GM23338 (cell line): ENCODE measurements at regions not wholly inside any gene's neighbourhood (a gene's known extent, or its start where the extent isn't known, plus 50 kb on each side); places are given as distances from the start of the nearest gene placed in this dataset.

Experiments
- ATAC-seq: fragments of 200-7000 bp; cut with Tn5 transposase; 3 replicates; pipeline ENCODE4 v1.9.1; 2020
- DNase-seq: peaks from one replicate; pipeline ENCODE4 v3.0.0-alpha.2; 2015; ENCODE audit warnings: low spot score
- H2AFZ ChIP-seq: fragments of 200-600 bp; sonication (generic); 2 replicates; pipeline ENCODE4 v1.8.0; 2016; ENCODE audit warnings: antibody characterized with exemption, mild to moderate bottlenecking, moderate library complexity
- H3F3A ChIP-seq: fragments of 200-600 bp; sonication (generic); replicated peaks from 2 replicates; pipeline ENCODE4 v1.8.0; 2017; ENCODE audit warnings: antibody characterized with exemption, mixed run types, low read depth
- H3K27ac ChIP-seq: fragments of 200-600 bp; sonication (generic); 2 replicates; pipeline ENCODE4 v1.6.1; 2016; ENCODE audit warnings: low read depth
- H3K27me3 ChIP-seq: fragments of 200-600 bp; sonication (generic); 2 replicates; pipeline ENCODE4 v1.8.0; 2016; ENCODE audit warnings: mild to moderate bottlenecking, mixed run types, moderate library complexity; ENCODE audit not compliant: insufficient read depth
- H3K36me3 ChIP-seq: fragments of 200-600 bp; sonication (generic); 2 replicates; pipeline ENCODE4 v1.8.0; 2016; ENCODE audit warnings: mild to moderate bottlenecking; ENCODE audit not compliant: insufficient read depth
- H3K4me1 ChIP-seq: fragments of 200-600 bp; sonication (generic); 2 replicates; pipeline ENCODE4 v1.8.0; 2016; ENCODE audit warnings: mild to moderate bottlenecking, moderate library complexity; ENCODE audit not compliant: insufficient read depth
- H3K4me2 ChIP-seq: fragments of 200-600 bp; sonication (generic); 2 replicates; pipeline ENCODE4 v1.7.1; 2017; ENCODE audit warnings: mixed run types
- H3K4me3 ChIP-seq: fragments of 200-600 bp; sonication (generic); 2 replicates; pipeline ENCODE4 v1.6.1; 2016; ENCODE audit warnings: mixed run types
- H3K79me2 ChIP-seq: fragments of 200-600 bp; sonication (generic); replicated peaks from 2 replicates; pipeline ENCODE4 v1.8.0; 2017; ENCODE audit warnings: mild to moderate bottlenecking; ENCODE audit not compliant: insufficient read depth
- H3K9me2 ChIP-seq: fragments of 200-600 bp; sonication (generic); 2 replicates; pipeline ENCODE4 v1.8.0; 2017; ENCODE audit not compliant: insufficient read depth
- H4K20me1 ChIP-seq: fragments of 200-600 bp; sonication (generic); replicated peaks from 2 replicates; pipeline ENCODE4 v1.8.0; 2017; ENCODE audit warnings: mild to moderate bottlenecking; ENCODE audit not compliant: insufficient read depth
- H3K27ac Mint-ChIP-seq: 2 replicates; pipeline ENCODE4 v1.8.0; 2020; ENCODE audit warnings: inconsistent platforms, mild to moderate bottlenecking, moderate library complexity, mixed read lengths
- H3K27me3 Mint-ChIP-seq: 3 replicates; pipeline ENCODE4 v1.8.0; 2022; ENCODE audit warnings: low read depth, mild to moderate bottlenecking, moderate library complexity, mixed read lengths, inconsistent platforms; ENCODE audit not compliant: insufficient read depth, poor library complexity
- H3K36me3 Mint-ChIP-seq: 3 replicates; pipeline ENCODE4 v1.8.0; 2021; ENCODE audit warnings: low read depth, mild to moderate bottlenecking, inconsistent platforms, moderate library complexity, mixed read lengths
- H3K4me1 Mint-ChIP-seq: 3 replicates; pipeline ENCODE4 v1.8.0; 2020; ENCODE audit warnings: mild to moderate bottlenecking, inconsistent platforms, mixed read lengths
- H3K4me3 Mint-ChIP-seq: 3 replicates; pipeline ENCODE4 v1.8.0; 2021; ENCODE audit warnings: moderate library complexity, mild to moderate bottlenecking, inconsistent platforms, mixed read lengths
- H3K9me3 Mint-ChIP-seq: 3 replicates; pipeline ENCODE4 v1.8.0; 2020; ENCODE audit warnings: moderate library complexity, mild to moderate bottlenecking, inconsistent platforms, mixed read lengths
- EZH2 ChIP-seq: fragments of 200-600 bp; sonication (generic); IDR thresholded peaks from one replicate; pipeline ENCODE4 v1.8.0; 2017; ENCODE audit warnings: antibody characterized with exemption, mild to moderate bottlenecking, low read depth; ENCODE audit not compliant: unreplicated experiment
- EZH2phosphoT487 ChIP-seq: fragments of 200-600 bp; sonication (generic); IDR thresholded peaks from one replicate; pipeline ENCODE4 v1.8.1; 2018; ENCODE audit warnings: antibody characterized with exemption; ENCODE audit not compliant: unreplicated experiment
- JUNB ChIP-seq: IDR thresholded peaks from one replicate; pipeline ENCODE4 v1.6.1; 2016; ENCODE audit warnings: antibody characterized with exemption; ENCODE audit not compliant: unreplicated experiment
- NANOG ChIP-seq: IDR thresholded peaks from 2 replicates; pipeline ENCODE4 v1.6.1; 2016; ENCODE audit warnings: antibody characterized with exemption, borderline replicate concordance
- POLR2AphosphoS5 ChIP-seq: IDR thresholded peaks from 2 replicates; pipeline ENCODE4 v1.6.1; 2016; ENCODE audit warnings: antibody characterized with exemption, low read depth
- ZNF114 ChIP-seq: fragments of 250-450 bp; sonication (Bioruptor Pico); IDR thresholded peaks from 2 replicates; pipeline ENCODE4 v1.5.0; 2020; ENCODE audit warnings: mild to moderate bottlenecking, moderate library complexity
- TF ChIP-seq, protein P1 (sequence below), 2 experiments: fragments of 200-600 bp in 1 of 2; sonication (generic) in 1 of 2; conservative IDR thresholded peaks; 2 replicates each; pipeline versions ENCODE4 v1.5.1 to v1.6.1; 2016 to 2017; ENCODE audit warnings: antibody characterized with exemption in 2 of 2, low read depth in 2 of 2, mild to moderate bottlenecking in 2 of 2, moderate library complexity in 1 of 2
- TF ChIP-seq, protein P2 (sequence below): IDR thresholded peaks from 2 replicates; pipeline ENCODE4 v1.6.1; 2016; ENCODE audit warnings: antibody characterized with exemption
- TF ChIP-seq, protein P3 (sequence below): fragments of 250-450 bp; sonication (Bioruptor Pico); IDR thresholded peaks from 2 replicates; pipeline ENCODE4 v1.5.0; 2020; ENCODE audit warnings: mild to moderate bottlenecking, moderate library complexity

DNA sequence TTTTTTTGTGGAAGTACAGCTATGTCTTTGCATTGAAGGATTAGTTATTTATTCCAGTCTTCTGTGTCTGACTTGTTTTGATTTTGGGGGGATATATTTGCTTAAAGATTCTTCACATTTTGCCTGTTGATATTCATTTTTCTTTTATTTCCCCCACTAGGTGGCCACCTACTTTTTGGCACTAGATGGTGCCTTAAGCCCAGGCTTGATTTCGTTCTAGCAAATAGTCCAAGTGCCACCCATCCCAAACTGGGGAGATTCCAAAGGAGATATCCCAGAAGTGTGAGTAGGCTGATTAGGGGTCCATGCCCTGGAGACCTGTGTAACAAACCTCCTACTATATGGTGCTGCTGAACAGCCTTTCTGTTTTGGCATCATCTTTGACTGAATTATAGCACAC lies 80.0 kb upstream of the SPATA16 start:
- H3K27me3 ChIP-seq = no peaks in the 10 kb centered on the region
- H3F3A ChIP-seq = no peaks in the 10 kb centered on the region
- no peak overlapping the region for H3K27ac Mint-ChIP-seq
- H4K20me1 ChIP-seq = no peaks in the 10 kb centered on the region
- TF ChIP-seq, protein P1, sequence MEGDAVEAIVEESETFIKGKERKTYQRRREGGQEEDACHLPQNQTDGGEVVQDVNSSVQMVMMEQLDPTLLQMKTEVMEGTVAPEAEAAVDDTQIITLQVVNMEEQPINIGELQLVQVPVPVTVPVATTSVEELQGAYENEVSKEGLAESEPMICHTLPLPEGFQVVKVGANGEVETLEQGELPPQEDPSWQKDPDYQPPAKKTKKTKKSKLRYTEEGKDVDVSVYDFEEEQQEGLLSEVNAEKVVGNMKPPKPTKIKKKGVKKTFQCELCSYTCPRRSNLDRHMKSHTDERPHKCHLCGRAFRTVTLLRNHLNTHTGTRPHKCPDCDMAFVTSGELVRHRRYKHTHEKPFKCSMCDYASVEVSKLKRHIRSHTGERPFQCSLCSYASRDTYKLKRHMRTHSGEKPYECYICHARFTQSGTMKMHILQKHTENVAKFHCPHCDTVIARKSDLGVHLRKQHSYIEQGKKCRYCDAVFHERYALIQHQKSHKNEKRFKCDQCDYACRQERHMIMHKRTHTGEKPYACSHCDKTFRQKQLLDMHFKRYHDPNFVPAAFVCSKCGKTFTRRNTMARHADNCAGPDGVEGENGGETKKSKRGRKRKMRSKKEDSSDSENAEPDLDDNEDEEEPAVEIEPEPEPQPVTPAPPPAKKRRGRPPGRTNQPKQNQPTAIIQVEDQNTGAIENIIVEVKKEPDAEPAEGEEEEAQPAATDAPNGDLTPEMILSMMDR (conservative IDR thresholded peaks at IDR 0.05; ENCODE audit: low read depth in 2 of 2) = peak; percentile 74 to 76
- no peak for TF ChIP-seq POLR2AphosphoS5
- no peaks in the 10 kb centered on the region for H3K36me3 ChIP-seq
- no peak overlapping the region for H3K4me3 Mint-ChIP-seq
- ATAC-seq (peak; percentile 65), DNase-seq (peak; percentile 65)
- no peak overlapping the region for H3K4me2 ChIP-seq
- no peak overlapping the region for H3K4me3 ChIP-seq
- H3K36me3 Mint-ChIP-seq = peaks cover 18% of the 10 kb centered on the region; the same call in 2 of the 3 replicates
- 0 out of 2 replicates have a peak, but pooled peaks cover 3% of the 10 kb centered on the region for H3K9me2 ChIP-seq
- no peaks in the 10 kb centered on the region for H3K4me1 Mint-ChIP-seq
- no peaks in the 10 kb centered on the region for H3K79me2 ChIP-seq
- H3K27me3 Mint-ChIP-seq = peaks cover 6% of the 10 kb centered on the region
- no peak overlapping the region for H3K27ac ChIP-seq
- H3K9me3 Mint-ChIP-seq = peaks cover 19% of the 10 kb centered on the region; the same call in 2 of the 3 replicates
- H2AFZ ChIP-seq = peak overlapping the region; percentile 72; the same call in 1 of the 2 replicates
- no peaks in the 10 kb centered on the region for H3K4me1 ChIP-seq

DNA sequence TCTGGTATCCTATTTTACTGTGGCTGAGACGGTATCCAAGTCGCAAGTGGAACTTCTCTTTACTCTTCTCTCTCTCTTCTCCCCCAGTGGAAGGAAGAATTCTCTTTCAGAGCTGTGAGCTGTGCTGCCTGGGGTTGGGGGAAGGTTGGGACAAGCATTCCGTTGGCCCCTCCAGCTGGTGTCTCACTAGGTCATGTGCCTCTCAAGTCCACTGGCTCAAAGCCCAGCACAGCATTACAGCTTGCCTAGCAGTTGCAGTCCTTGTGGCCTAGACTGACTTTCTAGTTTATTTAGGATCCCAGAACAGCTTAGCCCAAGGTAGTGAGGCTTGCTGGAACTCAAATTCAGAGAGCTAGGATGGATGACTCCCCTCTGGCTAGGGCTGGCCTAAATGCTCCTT lies 76.1 kb upstream of the SPATA16 start:
- Histone ChIP-seq H4K20me1 (no peaks in the 10 kb centered on the region), H3K4me1 (no peaks in the 10 kb centered on the region), H3K27ac (no peak overlapping the region), H3K4me3 (no peak overlapping the region), H3F3A (no peaks in the 10 kb centered on the region), H3K9me2 (no peaks in the 10 kb centered on the region), H3K79me2 (no peaks in the 10 kb centered on the region), H3K4me2 (no peak overlapping the region), H2AFZ (no peak overlapping the region), H3K27me3 (no peaks in the 10 kb centered on the region), H3K36me3 (no peaks in the 10 kb centered on the region)
- Mint-ChIP-seq H3K27ac (no peak overlapping the region), H3K36me3 (peaks cover 18% of the 10 kb centered on the region; the same call in 2 of the 3 replicates), H3K4me3 (no peak overlapping the region), H3K4me1 (no peaks in the 10 kb centered on the region), H3K27me3 (peaks cover 6% of the 10 kb centered on the region), H3K9me3 (peaks cover 17% of the 10 kb centered on the region; the same call in 2 of the 3 replicates)
- ATAC-seq = no peak
- no peak for DNase-seq
- TF ChIP-seq POLR2AphosphoS5 (no peak), EZH2 (no peak), NANOG (no peak), ZNF114 (CRISPR knock-in tag) (no peak), JUNB (no peak), EZH2phosphoT487 (no peak)
- TF ChIP-seq, protein P2, sequence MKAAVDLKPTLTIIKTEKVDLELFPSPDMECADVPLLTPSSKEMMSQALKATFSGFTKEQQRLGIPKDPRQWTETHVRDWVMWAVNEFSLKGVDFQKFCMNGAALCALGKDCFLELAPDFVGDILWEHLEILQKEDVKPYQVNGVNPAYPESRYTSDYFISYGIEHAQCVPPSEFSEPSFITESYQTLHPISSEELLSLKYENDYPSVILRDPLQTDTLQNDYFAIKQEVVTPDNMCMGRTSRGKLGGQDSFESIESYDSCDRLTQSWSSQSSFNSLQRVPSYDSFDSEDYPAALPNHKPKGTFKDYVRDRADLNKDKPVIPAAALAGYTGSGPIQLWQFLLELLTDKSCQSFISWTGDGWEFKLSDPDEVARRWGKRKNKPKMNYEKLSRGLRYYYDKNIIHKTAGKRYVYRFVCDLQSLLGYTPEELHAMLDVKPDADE = no peak
- TF ChIP-seq, protein P3, sequence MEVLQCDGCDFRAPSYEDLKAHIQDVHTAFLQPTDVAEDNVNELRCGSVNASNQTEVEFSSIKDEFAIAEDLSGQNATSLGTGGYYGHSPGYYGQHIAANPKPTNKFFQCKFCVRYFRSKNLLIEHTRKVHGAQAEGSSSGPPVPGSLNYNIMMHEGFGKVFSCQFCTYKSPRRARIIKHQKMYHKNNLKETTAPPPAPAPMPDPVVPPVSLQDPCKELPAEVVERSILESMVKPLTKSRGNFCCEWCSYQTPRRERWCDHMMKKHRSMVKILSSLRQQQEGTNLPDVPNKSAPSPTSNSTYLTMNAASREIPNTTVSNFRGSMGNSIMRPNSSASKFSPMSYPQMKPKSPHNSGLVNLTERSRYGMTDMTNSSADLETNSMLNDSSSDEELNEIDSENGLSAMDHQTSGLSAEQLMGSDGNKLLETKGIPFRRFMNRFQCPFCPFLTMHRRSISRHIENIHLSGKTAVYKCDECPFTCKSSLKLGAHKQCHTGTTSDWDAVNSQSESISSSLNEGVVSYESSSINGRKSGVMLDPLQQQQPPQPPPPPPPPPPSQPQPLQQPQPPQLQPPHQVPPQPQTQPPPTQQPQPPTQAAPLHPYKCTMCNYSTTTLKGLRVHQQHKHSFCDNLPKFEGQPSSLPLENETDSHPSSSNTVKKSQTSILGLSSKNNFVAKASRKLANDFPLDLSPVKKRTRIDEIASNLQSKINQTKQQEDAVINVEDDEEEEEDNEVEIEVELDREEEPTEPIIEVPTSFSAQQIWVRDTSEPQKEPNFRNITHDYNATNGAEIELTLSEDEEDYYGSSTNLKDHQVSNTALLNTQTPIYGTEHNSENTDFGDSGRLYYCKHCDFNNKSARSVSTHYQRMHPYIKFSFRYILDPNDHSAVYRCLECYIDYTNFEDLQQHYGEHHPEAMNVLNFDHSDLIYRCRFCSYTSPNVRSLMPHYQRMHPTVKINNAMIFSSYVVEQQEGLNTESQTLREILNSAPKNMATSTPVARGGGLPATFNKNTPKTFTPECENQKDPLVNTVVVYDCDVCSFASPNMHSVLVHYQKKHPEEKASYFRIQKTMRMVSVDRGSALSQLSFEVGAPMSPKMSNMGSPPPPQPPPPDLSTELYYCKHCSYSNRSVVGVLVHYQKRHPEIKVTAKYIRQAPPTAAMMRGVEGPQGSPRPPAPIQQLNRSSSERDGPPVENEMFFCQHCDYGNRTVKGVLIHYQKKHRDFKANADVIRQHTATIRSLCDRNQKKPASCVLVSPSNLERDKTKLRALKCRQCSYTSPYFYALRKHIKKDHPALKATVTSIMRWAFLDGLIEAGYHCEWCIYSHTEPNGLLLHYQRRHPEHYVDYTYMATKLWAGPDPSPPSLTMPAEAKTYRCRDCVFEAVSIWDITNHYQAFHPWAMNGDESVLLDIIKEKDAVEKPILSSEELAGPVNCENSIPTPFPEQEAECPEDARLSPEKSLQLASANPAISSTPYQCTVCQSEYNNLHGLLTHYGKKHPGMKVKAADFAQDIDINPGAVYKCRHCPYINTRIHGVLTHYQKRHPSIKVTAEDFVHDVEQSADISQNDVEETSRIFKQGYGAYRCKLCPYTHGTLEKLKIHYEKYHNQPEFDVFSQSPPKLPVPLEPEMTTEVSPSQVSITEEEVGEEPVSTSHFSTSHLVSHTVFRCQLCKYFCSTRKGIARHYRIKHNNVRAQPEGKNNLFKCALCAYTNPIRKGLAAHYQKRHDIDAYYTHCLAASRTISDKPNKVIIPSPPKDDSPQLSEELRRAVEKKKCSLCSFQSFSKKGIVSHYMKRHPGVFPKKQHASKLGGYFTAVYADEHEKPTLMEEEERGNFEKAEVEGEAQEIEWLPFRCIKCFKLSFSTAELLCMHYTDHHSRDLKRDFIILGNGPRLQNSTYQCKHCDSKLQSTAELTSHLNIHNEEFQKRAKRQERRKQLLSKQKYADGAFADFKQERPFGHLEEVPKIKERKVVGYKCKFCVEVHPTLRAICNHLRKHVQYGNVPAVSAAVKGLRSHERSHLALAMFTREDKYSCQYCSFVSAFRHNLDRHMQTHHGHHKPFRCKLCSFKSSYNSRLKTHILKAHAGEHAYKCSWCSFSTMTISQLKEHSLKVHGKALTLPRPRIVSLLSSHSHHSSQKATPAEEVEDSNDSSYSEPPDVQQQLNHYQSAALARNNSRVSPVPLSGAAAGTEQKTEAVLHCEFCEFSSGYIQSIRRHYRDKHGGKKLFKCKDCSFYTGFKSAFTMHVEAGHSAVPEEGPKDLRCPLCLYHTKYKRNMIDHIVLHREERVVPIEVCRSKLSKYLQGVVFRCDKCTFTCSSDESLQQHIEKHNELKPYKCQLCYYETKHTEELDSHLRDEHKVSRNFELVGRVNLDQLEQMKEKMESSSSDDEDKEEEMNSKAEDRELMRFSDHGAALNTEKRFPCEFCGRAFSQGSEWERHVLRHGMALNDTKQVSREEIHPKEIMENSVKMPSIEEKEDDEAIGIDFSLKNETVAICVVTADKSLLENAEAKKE (CRISPR knock-in tag) = no peak
